Keratinocyte (primary cell): ENCODE measurements at regions not wholly inside any gene's neighbourhood (a gene's known extent, or its start where the extent isn't known, plus 50 kb on each side); places are given as distances from the start of the nearest gene placed in this dataset.

Experiments
- DNase-seq: peaks from one replicate; pipeline ENCODE4 v3.0.0-alpha.2; 2011; ENCODE audit warnings: low read depth, missing footprints, low spot score
- FAIRE-seq: peaks from 2 replicates; lab custom pipeline; 2011; peaks lifted over from hg19 to GRCh38; lab: Jason Lieb, UNC
- H2AFZ ChIP-seq: 2 replicates; pipeline ENCODE4 v1.6.0; 2012; ENCODE audit warnings: low read length, control low read depth, inconsistent platforms; ENCODE audit not compliant: control insufficient read depth
- H3K27ac ChIP-seq: 2 replicates; pipeline ENCODE4 v1.5.1; 2011; ENCODE audit warnings: low read length; ENCODE audit not compliant: control insufficient read depth, insufficient read depth
- H3K27me3 ChIP-seq: 3 replicates; pipeline ENCODE4 v1.6.0; 2011; ENCODE audit warnings: low read length; ENCODE audit not compliant: control insufficient read depth, insufficient read depth; ENCODE audit errors: extremely low read depth
- H3K36me3 ChIP-seq, 2 experiments: 2 replicates in 1 of 2; 3 replicates in 1 of 2; pipeline ENCODE4 v1.5.1; 2011; ENCODE audit warnings: low read length in 2 of 2, mild to moderate bottlenecking in 1 of 2; ENCODE audit not compliant: control insufficient read depth in 2 of 2, insufficient read depth in 2 of 2; ENCODE audit errors: extremely low read depth in 1 of 2
- H3K4me1 ChIP-seq: 3 replicates; pipeline ENCODE4 v1.5.1; 2011; ENCODE audit warnings: low read length; ENCODE audit not compliant: control insufficient read depth, insufficient read depth; ENCODE audit errors: extremely low read depth
- H3K4me2 ChIP-seq: 3 replicates; pipeline ENCODE4 v1.6.0; 2011; ENCODE audit warnings: low read depth, low read length; ENCODE audit not compliant: control insufficient read depth, insufficient read depth; ENCODE audit errors: extremely low read depth
- H3K4me3 ChIP-seq, 3 experiments: fragments of 200-600 bp in 1 of 3; sonication (generic) in 1 of 3; 2 replicates in 2 of 3; 3 replicates in 1 of 3; pipeline ENCODE4 v1.5.1; 2011 to 2016; ENCODE audit warnings: low read length in 3 of 3, mild to moderate bottlenecking in 3 of 3, control low read depth in 2 of 3, inconsistent platforms in 1 of 3, low read depth in 1 of 3, mixed read lengths in 1 of 3, mixed run types in 1 of 3, moderate library complexity in 1 of 3; ENCODE audit not compliant: control insufficient read depth in 2 of 3, insufficient read depth in 2 of 3; ENCODE audit errors: extremely low read depth in 1 of 3
- H3K79me2 ChIP-seq: 2 replicates; pipeline ENCODE4 v1.6.0; 2012; ENCODE audit warnings: low read length; ENCODE audit not compliant: control insufficient read depth, insufficient read depth
- H3K9ac ChIP-seq: 3 replicates; pipeline ENCODE4 v1.6.0; 2011; ENCODE audit warnings: low read length; ENCODE audit not compliant: control insufficient read depth, insufficient read depth; ENCODE audit errors: extremely low read depth
- H3K9me1 ChIP-seq: 3 replicates; pipeline ENCODE4 v1.6.0; 2011; ENCODE audit warnings: low read length; ENCODE audit not compliant: control insufficient read depth, insufficient read depth; ENCODE audit errors: extremely low read depth
- H3K9me3 ChIP-seq: 2 replicates; pipeline ENCODE4 v1.5.1; 2012; ENCODE audit warnings: low read depth, low read length; ENCODE audit not compliant: control insufficient read depth
- H4K20me1 ChIP-seq: 3 replicates; pipeline ENCODE4 v1.6.0; 2011; ENCODE audit warnings: low read length; ENCODE audit not compliant: control insufficient read depth, insufficient read depth; ENCODE audit errors: extremely low read depth
- CTCF ChIP-seq, 3 experiments: IDR thresholded peaks in 1 of 3; conservative IDR thresholded peaks in 1 of 3; optimal IDR thresholded peaks in 1 of 3; 2 replicates in 2 of 3; 3 replicates in 1 of 3; pipeline versions ENCODE3 to v1.5.1; 2011; ENCODE audit warnings: low read length in 3 of 3, mild to moderate bottlenecking in 3 of 3, moderate library complexity in 2 of 3, control low read depth in 1 of 3, inconsistent platforms in 1 of 3; ENCODE audit not compliant: insufficient read depth in 2 of 3; ENCODE audit errors: extremely low read depth in 1 of 3
- EZH2 ChIP-seq: IDR thresholded peaks from one replicate; pipeline ENCODE4 v1.6.1; 2012; ENCODE audit warnings: inconsistent platforms, mild to moderate bottlenecking, low read length, moderate library complexity
- dilution Hi-C: fragments of 300-500 bp; cut with MboI; formaldehyde crosslinking; loops from one replicate; pipeline ENCODE4 v1.7.0; 2020; ENCODE audit warnings: low sequenced_read_pairs; ENCODE audit not compliant: extremely low pct_ligation_motif_present

- Histone ChIP-seq H2AFZ (no peak overlapping the region), H3K9ac (no peak overlapping the region), H3K9me1 (no peaks in the 10 kb centered on the region), H3K36me3 (no peaks in the 10 kb centered on the region), H3K4me1 (no peaks in the 10 kb centered on the region), H3K27ac (no peak overlapping the region), H3K9me3 (no peaks in the 10 kb centered on the region), H3K27me3 (no peaks in the 10 kb centered on the region), H4K20me1 (no peaks in the 10 kb centered on the region), H3K4me2 (no peak overlapping the region), H3K4me3 (no peak overlapping the region), H3K79me2 (no peaks in the 10 kb centered on the region)
- DNase-seq = no peak
- dilution Hi-C loops = no loop called here
- TF ChIP-seq CTCF (optimal IDR thresholded peaks at IDR 0.05 in 1 of 3, IDR thresholded peaks at IDR 0.05 in 1 of 3, conservative IDR thresholded peaks at IDR 0.05 in 1 of 3; ENCODE audit: extremely low read depth in 1 of 3, insufficient read depth in 2 of 3, low read length in 3 of 3) = no peak
- TF ChIP-seq EZH2 = no peak
- FAIRE-seq = no peak
Measured at GRCh38 chr5:169423580-169424278, 122.8 kb upstream of the SLIT3 start.

- H3K4me2 ChIP-seq = no peak overlapping the region
- H4K20me1 ChIP-seq = no peaks in the 10 kb centered on the region
- DNase-seq (no peak), FAIRE-seq (no peak)
- no peaks in the 10 kb centered on the region for H3K4me1 ChIP-seq
- no peaks in the 10 kb centered on the region for H3K9me3 ChIP-seq
- no peaks in the 10 kb centered on the region for H3K79me2 ChIP-seq
- dilution Hi-C loops = no loop called here
- H3K9ac ChIP-seq = no peak overlapping the region
- no peak for TF ChIP-seq CTCF (optimal IDR thresholded peaks at IDR 0.05 in 1 of 3, IDR thresholded peaks at IDR 0.05 in 1 of 3, conservative IDR thresholded peaks at IDR 0.05 in 1 of 3; ENCODE audit: extremely low read depth in 1 of 3, insufficient read depth in 2 of 3, low read length in 3 of 3)
- no peak for TF ChIP-seq EZH2
- no peak overlapping the region for H3K4me3 ChIP-seq
- H3K36me3 ChIP-seq = no peaks in the 10 kb centered on the region
- H2AFZ ChIP-seq = no peak overlapping the region
- H3K27ac ChIP-seq = no peak overlapping the region
- no peaks in the 10 kb centered on the region for H3K27me3 ChIP-seq
- H3K9me1 ChIP-seq = no peaks in the 10 kb centered on the region
Measured at GRCh38 chr5:169422087-169422486, 121.1 kb upstream of the SLIT3 start.
